Endothelial cell of umbilical vein (primary cell): ENCODE measurements at regions not wholly inside any gene's neighbourhood (a gene's known extent, or its start where the extent isn't known, plus 50 kb on each side); places are given as distances from the start of the nearest gene placed in this dataset.

ENCODE experiments used
- EZH2 ChIP-seq: IDR thresholded peaks from 2 replicates; pipeline ENCODE4 v1.6.1; 2012; ENCODE audit warnings: borderline replicate concordance, low read depth, mild to moderate bottlenecking, moderate library complexity, low read length, inconsistent platforms; ENCODE audit not compliant: severe bottlenecking
- FOS ChIP-seq: IDR thresholded peaks from 2 replicates; pipeline ENCODE4 v1.6.1; 2011; ENCODE audit warnings: mild to moderate bottlenecking, low read length, moderate library complexity, borderline replicate concordance; ENCODE audit not compliant: insufficient read depth
- GATA2 ChIP-seq: IDR thresholded peaks from 2 replicates; pipeline ENCODE4 v1.7.0; 2011; ENCODE audit warnings: low read depth, mild to moderate bottlenecking, moderate library complexity, mixed read lengths, low read length; ENCODE audit not compliant: insufficient read length, insufficient read depth
- JUN ChIP-seq: IDR thresholded peaks from 2 replicates; pipeline ENCODE4 v1.6.1; 2011; ENCODE audit warnings: borderline replicate concordance, low read depth; ENCODE audit not compliant: insufficient read length, insufficient read depth
- MYC ChIP-seq: IDR thresholded peaks from one replicate; pipeline ENCODE4 v1.6.1; 2011; ENCODE audit warnings: mild to moderate bottlenecking, low read depth, low read length
- POLR2A ChIP-seq: IDR thresholded peaks from 2 replicates; pipeline ENCODE4 v1.6.1; 2012; ENCODE audit warnings: low read depth, mild to moderate bottlenecking, control low read depth, low read length
- POLR2AphosphoS5 ChIP-seq: IDR thresholded peaks from 2 replicates; pipeline ENCODE4 v1.6.1; 2012; ENCODE audit warnings: low read depth, mild to moderate bottlenecking, control low read depth, low read length, moderate library complexity; ENCODE audit not compliant: insufficient read depth
- TF ChIP-seq, protein P1 (sequence below), 2 donors: IDR thresholded peaks; 1 replicate in 1 of 2; 2 replicates in 1 of 2; pipeline ENCODE4 v1.5.1; 2011; ENCODE audit warnings: low read length in 2 of 2, mild to moderate bottlenecking in 2 of 2, moderate library complexity in 2 of 2, control low read depth in 1 of 2, inconsistent platforms in 1 of 2, low read depth in 1 of 2; ENCODE audit not compliant: insufficient read depth in 1 of 2; ENCODE audit errors: extremely low read depth in 1 of 2
- TF ChIP-seq, protein P2 (sequence below): IDR thresholded peaks from 2 replicates; pipeline ENCODE4 v1.6.1; 2011; ENCODE audit not compliant: insufficient read depth, insufficient read length

DNA sequence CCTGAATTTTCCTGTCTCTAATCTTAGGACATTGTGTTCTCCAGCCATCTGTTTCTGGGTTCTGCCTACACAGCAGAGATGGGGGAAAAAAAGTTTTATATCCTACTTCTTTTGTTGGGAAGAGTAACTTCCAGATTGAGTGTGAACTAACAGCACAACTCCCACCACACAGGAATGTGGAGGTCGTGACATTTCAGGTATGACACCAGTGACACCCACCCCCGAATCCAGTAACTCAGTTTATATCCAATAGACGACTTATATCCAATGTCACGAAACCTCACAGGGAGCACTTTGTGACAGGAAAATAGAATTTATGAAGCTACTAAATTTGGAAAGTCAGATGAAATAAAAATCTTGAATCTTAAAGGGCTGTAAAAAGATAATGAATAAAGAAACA is 211.9 kb upstream of the GRM3 start:
- TF ChIP-seq, protein P1, sequence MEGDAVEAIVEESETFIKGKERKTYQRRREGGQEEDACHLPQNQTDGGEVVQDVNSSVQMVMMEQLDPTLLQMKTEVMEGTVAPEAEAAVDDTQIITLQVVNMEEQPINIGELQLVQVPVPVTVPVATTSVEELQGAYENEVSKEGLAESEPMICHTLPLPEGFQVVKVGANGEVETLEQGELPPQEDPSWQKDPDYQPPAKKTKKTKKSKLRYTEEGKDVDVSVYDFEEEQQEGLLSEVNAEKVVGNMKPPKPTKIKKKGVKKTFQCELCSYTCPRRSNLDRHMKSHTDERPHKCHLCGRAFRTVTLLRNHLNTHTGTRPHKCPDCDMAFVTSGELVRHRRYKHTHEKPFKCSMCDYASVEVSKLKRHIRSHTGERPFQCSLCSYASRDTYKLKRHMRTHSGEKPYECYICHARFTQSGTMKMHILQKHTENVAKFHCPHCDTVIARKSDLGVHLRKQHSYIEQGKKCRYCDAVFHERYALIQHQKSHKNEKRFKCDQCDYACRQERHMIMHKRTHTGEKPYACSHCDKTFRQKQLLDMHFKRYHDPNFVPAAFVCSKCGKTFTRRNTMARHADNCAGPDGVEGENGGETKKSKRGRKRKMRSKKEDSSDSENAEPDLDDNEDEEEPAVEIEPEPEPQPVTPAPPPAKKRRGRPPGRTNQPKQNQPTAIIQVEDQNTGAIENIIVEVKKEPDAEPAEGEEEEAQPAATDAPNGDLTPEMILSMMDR (IDR thresholded peaks at IDR 0.05; ENCODE audit: extremely low read depth in 1 of 2, insufficient read depth in 1 of 2, low read depth in 1 of 2, low read length in 2 of 2) = no peak
- no peak for TF ChIP-seq POLR2AphosphoS5
- TF ChIP-seq, protein P2, sequence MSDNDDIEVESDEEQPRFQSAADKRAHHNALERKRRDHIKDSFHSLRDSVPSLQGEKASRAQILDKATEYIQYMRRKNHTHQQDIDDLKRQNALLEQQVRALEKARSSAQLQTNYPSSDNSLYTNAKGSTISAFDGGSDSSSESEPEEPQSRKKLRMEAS = no peak
- TF ChIP-seq EZH2 = no peak
- no peak for TF ChIP-seq POLR2A
- no peak for TF ChIP-seq GATA2
- no peak for TF ChIP-seq MYC
- no peak for TF ChIP-seq FOS
- TF ChIP-seq JUN = no peak
